PC-3 (cell line): ENCODE measurements at regions not wholly inside any gene's neighbourhood (a gene's known extent, or its start where the extent isn't known, plus 50 kb on each side); places are given as distances from the start of the nearest gene placed in this dataset.

Experiments used
- CTCF ChIP-seq: fragments of 300-600 bp; sonication (generic); conservative IDR thresholded peaks from 2 replicates; pipeline ENCODE4 v1.5.1; 2017; ENCODE audit warnings: antibody characterized with exemption, low read depth, mild to moderate bottlenecking, low read length
- EZH2 ChIP-seq: fragments of 300-600 bp; sonication (generic); IDR thresholded peaks from one replicate; pipeline ENCODE4 v1.6.1; 2017; ENCODE audit warnings: antibody characterized with exemption, mild to moderate bottlenecking, low read length; ENCODE audit not compliant: unreplicated experiment
- EZH2phosphoT487 ChIP-seq: fragments of 300-600 bp; sonication (generic); IDR thresholded peaks from 2 replicates; pipeline ENCODE4 v1.6.1; 2018; ENCODE audit warnings: mild to moderate bottlenecking, antibody characterized with exemption, low read length, borderline replicate concordance

GRCh38 chr1:163684785-163685184 lies 363.0 kb downstream of the NUF2 start:
- TF ChIP-seq EZH2 = no peak
- TF ChIP-seq CTCF = no peak
- TF ChIP-seq EZH2phosphoT487 = no peak
